GM18867 (cell line): ENCODE measurements at regions not wholly inside any gene's neighbourhood (a gene's known extent, or its start where the extent isn't known, plus 50 kb on each side); places are given as distances from the start of the nearest gene placed in this dataset.

Experiments used
- ATAC-seq: cut with Tn5 transposase; IDR thresholded peaks from one replicate; pipeline ENCODE4 v1.9.1; 2021; ENCODE audit warnings: mild to moderate bottlenecking, moderate library complexity; ENCODE audit not compliant: unreplicated experiment

GRCh38 chr15:77771616-77772015 is 138.9 kb upstream of the LINGO1 start:
- no peak for ATAC-seq

- ATAC-seq: no peak
Observed at GRCh38 chr15:77769700-77770099, 137.0 kb upstream of the LINGO1 start.

GRCh38 chr15:77768521-77769078 is 135.9 kb upstream of the LINGO1 start:
- ATAC-seq: no peak

- no peak for ATAC-seq
Observed at GRCh38 chr15:77768107-77768506, 135.4 kb upstream of the LINGO1 start.

- no peak for ATAC-seq
Observed at GRCh38 chr15:77764095-77764494, 131.4 kb upstream of the LINGO1 start.

GRCh38 chr15:77762747-77763355 is 130.1 kb upstream of the LINGO1 start:
- ATAC-seq: no peak

GRCh38 chr15:77759896-77760592 is 127.3 kb upstream of the LINGO1 start:
- no peak for ATAC-seq

- no peak for ATAC-seq
Observed at GRCh38 chr15:77753939-77754338, 121.2 kb upstream of the LINGO1 start.

- no peak for ATAC-seq
Observed at GRCh38 chr15:77753281-77753873, 120.7 kb upstream of the LINGO1 start.

- ATAC-seq: no peak
Observed at GRCh38 chr15:77749998-77750540, 117.4 kb upstream of the LINGO1 start.

- no peak for ATAC-seq
Observed at GRCh38 chr15:77749236-77749997, 116.7 kb upstream of the LINGO1 start.

GRCh38 chr15:77748078-77749064 is 115.7 kb upstream of the LINGO1 start:
- ATAC-seq: no peak

- ATAC-seq: no peak
Observed at GRCh38 chr15:77747175-77748077, 114.7 kb upstream of the LINGO1 start.

GRCh38 chr15:77746254-77747174 is 113.8 kb upstream of the LINGO1 start:
- no peak for ATAC-seq

- no peak for ATAC-seq
Observed at GRCh38 chr15:77744398-77744797, 111.7 kb upstream of the LINGO1 start.

GRCh38 chr15:77742570-77742969 is 109.9 kb upstream of the LINGO1 start:
- ATAC-seq: no peak

- ATAC-seq: no peak
Observed at GRCh38 chr15:77742127-77742526, 109.4 kb upstream of the LINGO1 start.

GRCh38 chr15:77741106-77741505 is 108.4 kb upstream of the LINGO1 start:
- ATAC-seq: no peak
